CD4-positive, CD25-positive, alpha-beta regulatory T cell (primary cell): ENCODE measurements at regions not wholly inside any gene's neighbourhood (a gene's known extent, or its start where the extent isn't known, plus 50 kb on each side); places are given as distances from the start of the nearest gene placed in this dataset.

ENCODE experiments used
- ATAC-seq, 2 donors: fragments of 150-1000 bp; cut with Tn5 transposase; one replicate each; pipeline ENCODE4 v1.10.0; 2021; ENCODE audit warnings: low read depth in 2 of 2, moderate number of reproducible peaks in 2 of 2, moderate library complexity in 1 of 2
- DNase-seq, 3 donors: peaks; one replicate each; pipeline versions ENCODE4 v3.0.0 to v3.0.0-alpha.2; 2012 to 2022; ENCODE audit warnings: mixed read lengths in 1 of 3
- H3K27ac ChIP-seq: one replicate; pipeline ENCODE4 v1.7.0; 2013; ENCODE audit warnings: mild to moderate bottlenecking, low read length; ENCODE audit not compliant: insufficient read depth, poor library complexity, severe bottlenecking
- H3K27me3 ChIP-seq: one replicate; pipeline ENCODE4 v1.7.0; 2013; ENCODE audit warnings: low read length; ENCODE audit not compliant: control insufficient read depth, insufficient read depth
- H3K36me3 ChIP-seq: one replicate; pipeline ENCODE4 v1.7.0; 2013; ENCODE audit warnings: mild to moderate bottlenecking, low read length, moderate library complexity; ENCODE audit not compliant: control insufficient read depth, insufficient read depth
- H3K4me1 ChIP-seq: 2 replicates; pipeline ENCODE4 v1.7.0; 2013; ENCODE audit warnings: mild to moderate bottlenecking, low read length; ENCODE audit not compliant: insufficient read depth, control insufficient read depth, poor library complexity, severe bottlenecking
- H3K4me3 ChIP-seq: one replicate; pipeline ENCODE4 v1.7.0; 2013; ENCODE audit warnings: low read depth, mild to moderate bottlenecking, low read length, moderate library complexity
- H3K9me3 ChIP-seq, 2 experiments: 1 replicate in 1 of 2; 2 replicates in 1 of 2; pipeline ENCODE4 v1.7.0; 2013; ENCODE audit warnings: low read length in 2 of 2, mild to moderate bottlenecking in 1 of 2, moderate library complexity in 1 of 2; ENCODE audit not compliant: control insufficient read depth in 2 of 2
- H3K27ac Mint-ChIP-seq, 3 donors: one replicate each; pipeline ENCODE4 v1.8.0; 2020 to 2022; ENCODE audit warnings: mild to moderate bottlenecking in 3 of 3, mixed read lengths in 3 of 3, moderate library complexity in 2 of 3
- H3K27me3 Mint-ChIP-seq: one replicate; pipeline ENCODE4 v1.8.0; 2022; ENCODE audit warnings: mild to moderate bottlenecking, mixed read lengths
- H3K36me3 Mint-ChIP-seq: one replicate; pipeline ENCODE4 v1.8.0; 2020; ENCODE audit warnings: mixed read lengths
- H3K4me1 Mint-ChIP-seq, 4 donors: one replicate each; pipeline ENCODE4 v1.8.0; 2020 to 2022; ENCODE audit warnings: mixed read lengths in 4 of 4, mild to moderate bottlenecking in 1 of 4
- H3K4me3 Mint-ChIP-seq, 4 donors: one replicate each; pipeline ENCODE4 v1.8.0; 2020 to 2022; ENCODE audit warnings: mild to moderate bottlenecking in 4 of 4, mixed read lengths in 4 of 4, moderate library complexity in 3 of 4
- H3K9me3 Mint-ChIP-seq, 7 donors: one replicate each; pipeline ENCODE4 v1.8.0; 2020 to 2022; ENCODE audit warnings: mixed read lengths in 7 of 7, mild to moderate bottlenecking in 3 of 7, moderate library complexity in 2 of 7

GRCh38 chr9:73880101-73880500 is 617.0 kb upstream of the RORB start:
- H3K4me3 Mint-ChIP-seq, result no peak overlapping the region
- H3K27ac Mint-ChIP-seq, result no peak overlapping the region
- no peak for DNase-seq
- Histone ChIP-seq H3K27ac (no peak overlapping the region), H3K9me3 (no peaks in the 10 kb centered on the region), H3K4me3 (no peak overlapping the region), H3K27me3 (no peaks in the 10 kb centered on the region), H3K4me1 (no peaks in the 10 kb centered on the region), H3K36me3 (no peaks in the 10 kb centered on the region)
- no peaks in the 10 kb centered on the region for H3K36me3 Mint-ChIP-seq
- ATAC-seq, result no peak
- H3K9me3 Mint-ChIP-seq, result peaks cover 3 to 21% (median 10%) of the 10 kb centered on the region in 7 donors
- no peaks in the 10 kb centered on the region for H3K27me3 Mint-ChIP-seq
- no peaks in the 10 kb centered on the region for H3K4me1 Mint-ChIP-seq

DNA sequence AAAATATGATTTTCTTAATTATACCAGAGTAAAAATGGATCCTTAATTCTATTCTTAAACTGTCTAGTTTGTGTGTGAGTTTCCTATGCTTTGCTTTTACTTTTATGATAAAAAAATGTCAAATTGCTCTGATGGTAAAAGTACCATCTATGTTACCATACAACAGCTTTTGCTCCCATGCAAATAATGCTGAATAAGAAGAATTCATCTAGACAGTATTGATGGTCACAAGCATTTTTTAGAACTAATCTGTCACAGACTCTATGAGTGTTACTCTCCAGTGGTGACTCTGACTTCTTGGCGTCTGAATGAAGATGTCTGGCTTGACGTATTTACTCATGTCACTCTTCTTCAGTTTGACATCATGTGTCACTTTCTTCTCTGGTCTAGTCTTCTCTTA is 608.1 kb upstream of the RORB start:
- Histone ChIP-seq H3K9me3 (no peaks in the 10 kb centered on the region), H3K27me3 (no peaks in the 10 kb centered on the region), H3K4me1 (no peaks in the 10 kb centered on the region), H3K27ac (no peak overlapping the region), H3K36me3 (no peaks in the 10 kb centered on the region), H3K4me3 (no peak overlapping the region)
- no peak for ATAC-seq
- no peaks in the 10 kb centered on the region for H3K4me1 Mint-ChIP-seq
- DNase-seq, result no peak
- no peaks in the 10 kb centered on the region for H3K36me3 Mint-ChIP-seq
- no peak overlapping the region for H3K4me3 Mint-ChIP-seq
- H3K9me3 Mint-ChIP-seq, result peaks cover 3 to 39% (median 8%) of the 10 kb centered on the region in 7 donors
- H3K27ac Mint-ChIP-seq, result no peak overlapping the region
- H3K27me3 Mint-ChIP-seq, result no peaks in the 10 kb centered on the region

GRCh38 chr9:73890685-73891277 is 606.4 kb upstream of the RORB start:
- no peak for DNase-seq
- no peaks in the 10 kb centered on the region for H3K27me3 Mint-ChIP-seq
- ATAC-seq, result no peak
- Histone ChIP-seq H3K4me1 (no peaks in the 10 kb centered on the region), H3K27me3 (no peaks in the 10 kb centered on the region), H3K4me3 (no peak overlapping the region), H3K9me3 (no peaks in the 10 kb centered on the region), H3K36me3 (no peaks in the 10 kb centered on the region), H3K27ac (no peak overlapping the region)
- H3K9me3 Mint-ChIP-seq, result peaks cover 0 to 22% (median 4%) of the 10 kb centered on the region in 7 donors
- H3K4me3 Mint-ChIP-seq, result no peak overlapping the region
- no peak overlapping the region for H3K27ac Mint-ChIP-seq
- H3K4me1 Mint-ChIP-seq, result no peaks in the 10 kb centered on the region
- H3K36me3 Mint-ChIP-seq, result no peaks in the 10 kb centered on the region

DNA sequence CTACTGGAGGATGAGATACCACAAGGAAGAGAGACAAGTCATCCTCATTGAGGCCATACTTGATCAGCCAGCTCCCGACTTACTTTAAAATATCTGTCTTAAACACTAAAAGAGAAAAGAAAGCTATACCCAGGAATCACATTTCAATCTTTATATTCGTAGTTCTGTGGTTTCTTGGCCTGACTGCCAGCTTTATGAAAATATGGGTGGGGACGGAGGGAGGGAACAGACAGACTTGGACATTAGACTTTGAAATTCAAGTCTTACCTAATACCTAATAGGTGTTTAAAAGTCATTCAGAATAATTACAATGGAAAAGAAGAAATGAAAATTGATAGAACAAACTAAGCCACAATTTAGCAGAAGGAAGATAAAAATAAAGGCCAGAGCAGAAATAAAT is 604.8 kb upstream of the RORB start:
- H3K36me3 Mint-ChIP-seq, result no peaks in the 10 kb centered on the region
- no peak overlapping the region for H3K27ac ChIP-seq
- no peak overlapping the region for H3K4me3 ChIP-seq
- no peak overlapping the region for H3K4me3 Mint-ChIP-seq
- no peak overlapping the region for H3K27ac Mint-ChIP-seq
- peaks cover 0 to 20% (median 6%) of the 10 kb centered on the region in 7 donors for H3K9me3 Mint-ChIP-seq
- no peaks in the 10 kb centered on the region for H3K9me3 ChIP-seq
- H3K36me3 ChIP-seq, result no peaks in the 10 kb centered on the region
- H3K27me3 Mint-ChIP-seq, result no peaks in the 10 kb centered on the region
- no peaks in the 10 kb centered on the region for H3K4me1 Mint-ChIP-seq
- no peak for ATAC-seq
- no peaks in the 10 kb centered on the region for H3K27me3 ChIP-seq
- DNase-seq, result no peak
- H3K4me1 ChIP-seq, result no peaks in the 10 kb centered on the region

DNA sequence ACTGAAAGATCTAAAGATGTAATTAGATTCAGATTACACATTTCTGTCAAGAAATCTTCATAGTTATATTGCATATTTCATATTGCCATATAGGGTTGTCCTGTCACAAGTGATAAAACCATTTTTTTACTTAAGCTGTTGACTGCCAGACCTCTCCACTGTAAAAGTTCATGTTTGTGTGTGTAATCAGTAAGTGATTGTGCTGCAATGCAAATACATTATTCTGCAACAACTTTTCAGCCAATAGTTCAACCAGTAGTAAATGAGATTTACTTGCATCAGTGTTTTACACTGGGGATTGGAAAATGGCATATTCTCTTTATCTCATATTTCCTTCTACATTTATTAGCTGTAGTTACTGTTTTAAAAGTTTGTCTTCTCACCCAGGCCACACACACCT is 603.9 kb upstream of the RORB start:
- Histone ChIP-seq H3K9me3 (no peaks in the 10 kb centered on the region), H3K36me3 (no peaks in the 10 kb centered on the region), H3K27me3 (no peaks in the 10 kb centered on the region), H3K4me1 (no peaks in the 10 kb centered on the region), H3K27ac (no peak overlapping the region), H3K4me3 (no peak overlapping the region)
- no peak overlapping the region for H3K27ac Mint-ChIP-seq
- no peak for DNase-seq
- no peaks in the 10 kb centered on the region for H3K27me3 Mint-ChIP-seq
- ATAC-seq, result no peak
- H3K9me3 Mint-ChIP-seq, result peaks cover 0 to 23% (median 6%) of the 10 kb centered on the region in 7 donors
- H3K4me1 Mint-ChIP-seq, result no peaks in the 10 kb centered on the region
- no peak overlapping the region for H3K4me3 Mint-ChIP-seq
- H3K36me3 Mint-ChIP-seq, result no peaks in the 10 kb centered on the region

DNA sequence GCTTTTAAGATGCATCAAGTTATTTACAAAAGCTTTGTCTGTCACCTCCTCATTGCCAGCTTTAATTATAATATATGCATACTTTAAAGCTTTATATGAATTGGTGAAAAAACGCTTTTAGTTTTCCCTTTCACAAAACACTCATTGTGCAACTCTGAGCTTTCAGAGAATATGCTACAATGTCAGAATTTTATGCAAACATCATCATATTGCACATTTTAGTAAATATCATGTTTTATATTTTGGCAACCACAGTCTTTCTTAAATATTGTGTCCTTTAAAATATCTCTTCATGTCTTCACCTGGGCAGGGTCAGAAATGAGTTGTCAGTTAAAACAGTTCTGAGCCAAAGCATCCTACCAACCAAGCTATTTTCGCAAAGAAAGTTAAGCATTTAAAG is 601.1 kb upstream of the RORB start:
- Mint-ChIP-seq H3K36me3 (no peaks in the 10 kb centered on the region), H3K9me3 (peaks cover 0 to 20% (median 6%) of the 10 kb centered on the region in 7 donors), H3K27me3 (no peaks in the 10 kb centered on the region), H3K27ac (no peak overlapping the region), H3K4me3 (no peak overlapping the region), H3K4me1 (no peaks in the 10 kb centered on the region)
- Histone ChIP-seq H3K4me1 (no peaks in the 10 kb centered on the region), H3K4me3 (no peak overlapping the region), H3K9me3 (no peaks in the 10 kb centered on the region), H3K27me3 (no peaks in the 10 kb centered on the region), H3K36me3 (no peaks in the 10 kb centered on the region), H3K27ac (no peak overlapping the region)
- DNase-seq (no peak), ATAC-seq (no peak)

DNA sequence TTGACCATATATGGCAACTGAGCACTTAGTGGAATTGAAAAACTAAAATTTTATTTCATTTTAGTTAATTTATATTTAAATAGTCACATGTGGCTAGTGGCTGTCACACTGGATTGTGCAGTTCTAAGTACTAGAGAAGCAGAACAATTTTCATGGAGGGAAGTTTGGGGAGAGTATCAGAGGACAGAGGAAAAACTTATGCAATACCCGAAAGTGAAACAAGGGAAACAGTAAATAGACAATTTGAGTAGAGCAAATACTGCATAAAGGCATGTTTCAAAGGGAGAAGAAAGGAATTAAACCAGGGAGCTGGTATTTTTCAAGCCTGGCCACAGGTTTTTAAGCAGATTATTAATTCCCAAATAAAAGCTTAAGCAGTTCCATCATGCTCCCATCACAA is 590.5 kb upstream of the RORB start:
- peaks cover 0 to 7% (median 4%) of the 10 kb centered on the region in 7 donors for H3K9me3 Mint-ChIP-seq
- no peak overlapping the region for H3K27ac Mint-ChIP-seq

DNA sequence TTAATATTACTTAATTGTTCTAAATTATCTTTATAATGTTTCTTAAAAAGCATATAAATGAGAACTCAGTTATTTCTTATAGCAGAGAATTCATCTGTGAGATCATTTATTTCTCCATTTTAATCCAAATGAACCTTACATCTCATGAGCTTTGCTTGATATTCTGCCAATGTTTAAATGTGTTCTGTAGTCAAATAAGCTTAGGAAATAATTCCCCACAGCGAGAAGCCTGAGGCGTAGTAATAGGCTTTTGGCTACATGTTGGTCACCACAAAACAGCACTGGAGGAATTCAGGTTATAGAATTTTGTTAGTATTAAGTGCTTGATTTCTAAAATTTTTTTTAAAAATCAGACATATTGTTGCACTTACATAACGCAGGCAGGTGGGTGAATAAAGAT is 585.3 kb upstream of the RORB start:
- no peak overlapping the region for H3K27ac ChIP-seq
- H3K9me3 Mint-ChIP-seq, result peaks cover 0 to 6% (median 3%) of the 10 kb centered on the region in 7 donors
- no peak overlapping the region for H3K4me3 ChIP-seq
- H3K9me3 ChIP-seq, result no peaks in the 10 kb centered on the region
- no peaks in the 10 kb centered on the region for H3K27me3 Mint-ChIP-seq
- no peaks in the 10 kb centered on the region for H3K27me3 ChIP-seq
- H3K4me1 Mint-ChIP-seq, result no peaks in the 10 kb centered on the region
- no peak overlapping the region for H3K4me3 Mint-ChIP-seq
- H3K36me3 ChIP-seq, result no peaks in the 10 kb centered on the region
- DNase-seq, result no peak
- H3K36me3 Mint-ChIP-seq, result no peaks in the 10 kb centered on the region
- no peak overlapping the region for H3K27ac Mint-ChIP-seq
- ATAC-seq, result no peak
- H3K4me1 ChIP-seq, result no peaks in the 10 kb centered on the region

More for the DNA sequence above, 590.5 kb upstream of the RORB start:
- Histone ChIP-seq H3K4me1 (no peaks in the 10 kb centered on the region), H3K27me3 (no peaks in the 10 kb centered on the region), H3K27ac (no peak overlapping the region), H3K36me3 (no peaks in the 10 kb centered on the region), H3K4me3 (no peak overlapping the region), H3K9me3 (no peaks in the 10 kb centered on the region)
- H3K4me1 Mint-ChIP-seq, result no peaks in the 10 kb centered on the region
- H3K36me3 Mint-ChIP-seq, result no peaks in the 10 kb centered on the region
- no peak overlapping the region for H3K4me3 Mint-ChIP-seq
- H3K27me3 Mint-ChIP-seq, result no peaks in the 10 kb centered on the region
- ATAC-seq, result no peak
- no peak for DNase-seq
